ENCODE measurements at regions not wholly inside any gene's neighbourhood (a gene's known extent, or its start where the extent isn't known, plus 50 kb on each side); places are given as distances from the start of the nearest gene placed in this dataset.

DNA sequence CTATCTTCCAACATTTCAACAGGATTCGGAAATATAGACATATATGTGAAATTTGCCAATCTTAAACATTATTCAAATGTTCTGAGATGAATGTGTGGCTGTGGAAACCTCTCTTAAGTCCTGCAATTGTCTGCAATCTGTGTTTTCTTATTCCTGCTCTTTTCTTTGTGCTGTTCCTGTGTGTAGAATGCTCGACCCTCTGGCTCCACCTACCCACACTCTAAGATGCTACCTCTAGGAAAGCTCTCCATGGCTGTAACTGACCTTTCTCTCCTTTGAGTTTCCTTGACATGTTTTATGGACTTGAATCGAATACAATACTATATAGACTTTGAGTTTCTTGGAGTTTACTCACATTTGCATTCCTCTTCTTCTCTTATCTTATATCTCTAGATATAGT is 120.6 kb upstream of the ASTN2 start:
- no peak for TF ChIP-seq CTCF (IDR thresholded peaks at IDR 0.05)
- ATAC-seq = no peak

DNA sequence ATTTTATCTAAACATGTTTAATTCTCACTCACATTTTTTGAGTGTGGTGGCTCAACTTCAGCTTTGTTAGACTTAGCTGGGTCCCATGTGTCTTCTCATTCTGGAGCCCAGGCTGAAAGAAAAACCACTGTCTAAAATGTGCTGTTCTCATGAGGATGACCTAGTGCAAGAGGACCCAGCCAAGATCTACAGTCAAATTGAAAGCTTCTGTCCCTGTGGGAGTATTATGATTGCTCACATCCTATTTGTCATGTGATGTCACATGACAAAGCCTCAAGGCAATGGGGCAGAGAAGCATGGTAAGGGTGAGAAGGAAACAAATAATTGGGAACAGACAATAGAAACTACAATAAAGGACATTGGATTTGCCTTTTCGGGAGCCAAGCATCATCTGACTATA is 113.4 kb upstream of the ASTN2 start:
- Histone ChIP-seq H3K4me1 (no peaks in the 10 kb centered on the region), H3K36me3 (no peaks in the 10 kb centered on the region), H3K27ac (no peak overlapping the region), H3K4me3 (no peak overlapping the region), H3K27me3 (no peaks in the 10 kb centered on the region), H3K9me3 (peaks cover 0 to 3% of the 10 kb centered on the region in 2 donors)
- ATAC-seq (no peak), DNase-seq (no peak)
- intact Hi-C loops (cut with DNase I) = no loop called here
- TF ChIP-seq CTCF (IDR thresholded peaks at IDR 0.05) = no peak

More for the DNA sequence above, 120.6 kb upstream of the ASTN2 start:
- Histone ChIP-seq H3K36me3 (no peaks in the 10 kb centered on the region), H3K9me3 (no peaks in the 10 kb centered on the region), H3K27me3 (no peaks in the 10 kb centered on the region), H3K27ac (no peak overlapping the region), H3K4me1 (no peaks in the 10 kb centered on the region), H3K4me3 (no peak overlapping the region)
- no peak for DNase-seq
- intact Hi-C loops (cut with DNase I) = no loop called here

- no peak overlapping the region for H3K27ac ChIP-seq
- no peaks in the 10 kb centered on the region for H3K36me3 ChIP-seq
- no peaks in the 10 kb centered on the region for H3K4me1 ChIP-seq
- H3K9me3 ChIP-seq = peaks cover 0 to 3% of the 10 kb centered on the region in 2 donors
- H3K27me3 ChIP-seq = no peaks in the 10 kb centered on the region
- ATAC-seq (no peak), DNase-seq (no peak)
- intact Hi-C loops (cut with DNase I) = no loop called here
- no peak for TF ChIP-seq CTCF (IDR thresholded peaks at IDR 0.05)
- H3K4me3 ChIP-seq = no peak overlapping the region
Measured at GRCh38 chr9:117526674-117527073, 111.8 kb upstream of the ASTN2 start.

GRCh38 chr9:117523531-117524153 is 108.8 kb upstream of the ASTN2 start:
- no peak for ATAC-seq
- H3K27me3 ChIP-seq = no peaks in the 10 kb centered on the region
- no peaks in the 10 kb centered on the region for H3K36me3 ChIP-seq
- intact Hi-C loops (cut with DNase I) = no loop called here
- peaks cover 0 to 3% of the 10 kb centered on the region in 2 donors for H3K9me3 ChIP-seq
- H3K27ac ChIP-seq = no peak overlapping the region
- H3K4me3 ChIP-seq = no peak overlapping the region
- DNase-seq = no peak
- H3K4me1 ChIP-seq = no peaks in the 10 kb centered on the region
- TF ChIP-seq CTCF (IDR thresholded peaks at IDR 0.05) = no peak

GRCh38 chr9:117521293-117521692 is 106.4 kb upstream of the ASTN2 start:
- no peaks in the 10 kb centered on the region for H3K36me3 ChIP-seq
- no peaks in the 10 kb centered on the region for H3K4me1 ChIP-seq
- H3K27ac ChIP-seq = no peak overlapping the region
- TF ChIP-seq CTCF (IDR thresholded peaks at IDR 0.05) = no peak
- peaks cover 0 to 3% of the 10 kb centered on the region in 2 donors for H3K9me3 ChIP-seq
- intact Hi-C loops (cut with DNase I) = no loop called here
- no peak overlapping the region for H3K4me3 ChIP-seq
- no peak for ATAC-seq
- no peak for DNase-seq
- H3K27me3 ChIP-seq = no peaks in the 10 kb centered on the region

Data from left lung (tissue), 4 donors.